ENCODE measurements at regions not wholly inside any gene's neighbourhood (a gene's known extent, or its start where the extent isn't known, plus 50 kb on each side); places are given as distances from the start of the nearest gene placed in this dataset.

DNA sequence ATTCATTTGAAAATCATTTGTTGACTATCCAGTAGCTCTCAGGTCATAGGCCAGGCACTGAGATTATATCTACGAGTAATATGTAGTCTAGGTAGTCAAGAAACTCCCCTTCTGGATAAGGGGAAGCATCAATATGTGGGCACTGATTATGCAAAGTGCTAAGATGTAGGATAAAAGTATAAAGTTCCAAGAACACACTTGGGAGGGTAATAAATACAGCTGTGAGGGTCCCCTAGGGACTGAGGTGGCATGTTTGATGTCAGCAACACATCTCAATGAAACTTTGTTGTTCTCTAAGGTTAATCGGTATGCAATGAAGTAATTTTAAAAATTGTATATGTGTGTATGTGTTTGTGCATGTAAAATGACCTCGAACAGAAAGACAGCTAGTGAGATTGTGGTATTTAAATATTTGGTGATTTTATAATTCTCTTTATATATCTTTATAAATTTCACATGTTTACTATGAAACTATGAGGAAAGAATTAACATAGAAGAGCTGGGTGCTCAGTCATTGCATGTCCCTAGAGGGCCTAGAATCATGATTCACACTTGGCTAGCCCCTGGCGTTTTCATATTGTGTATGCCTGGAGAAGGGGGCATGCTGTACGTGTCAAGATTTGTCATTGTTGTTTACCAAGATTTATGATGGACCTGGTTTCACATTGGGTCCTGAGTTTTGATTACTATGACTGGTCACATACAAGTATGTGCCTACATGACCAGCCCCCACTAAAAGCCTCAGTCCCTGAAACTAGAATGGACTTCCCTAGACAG lies 140.1 kb upstream of the DUSP10 start:
- peaks cover 4% of the 10 kb centered on the region for H3K27me3 Mint-ChIP-seq
- H3K9me3 Mint-ChIP-seq, result no peaks in the 10 kb centered on the region
- no peak for DNase-seq (ENCODE audit: extremely low spot score, unreplicated experiment)
- no peak for TF ChIP-seq CTCF (conservative IDR thresholded peaks at IDR 0.05)
- no peak overlapping the region for H3K4me3 Mint-ChIP-seq
- H3K27ac Mint-ChIP-seq, result no peak overlapping the region
- H3K4me1 Mint-ChIP-seq (ENCODE audit: unreplicated experiment), result no peaks in the 10 kb centered on the region
- H3K36me3 Mint-ChIP-seq, result no peaks in the 10 kb centered on the region

- peaks cover 4% of the 10 kb centered on the region for H3K27me3 Mint-ChIP-seq
- no peak for TF ChIP-seq CTCF (conservative IDR thresholded peaks at IDR 0.05)
- H3K36me3 Mint-ChIP-seq, result no peaks in the 10 kb centered on the region
- H3K27ac Mint-ChIP-seq, result no peak overlapping the region
- H3K4me1 Mint-ChIP-seq (ENCODE audit: unreplicated experiment), result no peaks in the 10 kb centered on the region
- H3K4me3 Mint-ChIP-seq, result no peak overlapping the region
- H3K9me3 Mint-ChIP-seq, result no peaks in the 10 kb centered on the region
- no peak for DNase-seq (ENCODE audit: extremely low spot score, unreplicated experiment)
Observed at GRCh38 chr1:221880182-221880581, 138.3 kb upstream of the DUSP10 start.

DNA sequence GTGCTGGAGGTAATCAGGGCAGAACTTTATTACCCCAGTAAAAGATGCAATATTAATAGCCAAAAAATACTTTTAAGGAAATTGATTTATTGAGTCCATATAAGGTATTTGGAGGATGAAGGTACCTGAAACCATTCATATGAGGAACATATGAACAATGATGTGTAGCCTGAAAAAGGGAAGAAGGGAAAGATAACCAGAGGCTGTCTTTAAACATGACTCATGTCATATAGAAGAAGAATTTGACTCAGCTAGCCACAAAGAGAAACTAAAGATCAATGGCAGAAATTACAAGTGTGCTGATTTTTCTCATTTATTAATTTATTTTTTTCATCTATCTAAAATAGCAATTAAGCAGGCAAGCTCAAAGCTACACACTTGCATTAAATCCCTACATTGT lies 136.2 kb upstream of the DUSP10 start:
- Mint-ChIP-seq H3K27ac (no peak overlapping the region), H3K4me1 (ENCODE audit: unreplicated experiment) (no peaks in the 10 kb centered on the region), H3K27me3 (peaks cover 4% of the 10 kb centered on the region), H3K4me3 (no peak overlapping the region), H3K9me3 (no peaks in the 10 kb centered on the region), H3K36me3 (no peaks in the 10 kb centered on the region)
- TF ChIP-seq CTCF (conservative IDR thresholded peaks at IDR 0.05), result no peak
- DNase-seq (ENCODE audit: extremely low spot score, unreplicated experiment), result no peak

- H3K4me3 Mint-ChIP-seq, result no peak overlapping the region
- H3K27ac Mint-ChIP-seq, result no peak overlapping the region
- H3K36me3 Mint-ChIP-seq, result no peaks in the 10 kb centered on the region
- no peak for DNase-seq (ENCODE audit: extremely low spot score, unreplicated experiment)
- H3K27me3 Mint-ChIP-seq, result peaks cover 4% of the 10 kb centered on the region
- no peak for TF ChIP-seq CTCF (conservative IDR thresholded peaks at IDR 0.05)
- H3K4me1 Mint-ChIP-seq (ENCODE audit: unreplicated experiment), result no peaks in the 10 kb centered on the region
- H3K9me3 Mint-ChIP-seq, result no peaks in the 10 kb centered on the region
Observed at GRCh38 chr1:221877311-221877710, 135.4 kb upstream of the DUSP10 start.

GRCh38 chr1:221875004-221875330 lies 133.1 kb upstream of the DUSP10 start:
- DNase-seq (ENCODE audit: extremely low spot score, unreplicated experiment), result no peak
- Mint-ChIP-seq H3K27me3 (peaks cover 4% of the 10 kb centered on the region), H3K36me3 (no peaks in the 10 kb centered on the region), H3K27ac (no peak overlapping the region), H3K9me3 (no peaks in the 10 kb centered on the region), H3K4me1 (ENCODE audit: unreplicated experiment) (no peaks in the 10 kb centered on the region), H3K4me3 (no peak overlapping the region)
- TF ChIP-seq CTCF (conservative IDR thresholded peaks at IDR 0.05), result no peak
